CD14-positive monocyte (primary cell): ENCODE measurements at regions not wholly inside any gene's neighbourhood (a gene's known extent, or its start where the extent isn't known, plus 50 kb on each side); places are given as distances from the start of the nearest gene placed in this dataset.

Experiments used
- DNase-seq, 3 donors: peaks; one replicate each; pipeline ENCODE4 v3.0.0-alpha.2; 2011 to 2022
- H2AFZ ChIP-seq: 2 replicates; pipeline ENCODE4 v1.6.0; 2012; ENCODE audit warnings: mild to moderate bottlenecking, low read depth, low read length, inconsistent platforms; ENCODE audit not compliant: insufficient read depth, poor library complexity, severe bottlenecking
- H3K27ac ChIP-seq, 2 donors: 1 replicate in 1 of 2; 2 replicates in 1 of 2; pipeline ENCODE4 v1.5.1; 2012 to 2013; ENCODE audit warnings: low read length in 2 of 2, control low read depth in 1 of 2, inconsistent platforms in 1 of 2, low read depth in 1 of 2, mild to moderate bottlenecking in 1 of 2
- H3K27me3 ChIP-seq, 2 donors: one replicate each; pipeline versions ENCODE4 v1.6.0 to v1.6.1; 2011 to 2013; ENCODE audit warnings: low read length in 2 of 2; ENCODE audit not compliant: control insufficient read depth in 2 of 2, insufficient read depth in 2 of 2
- H3K36me3 ChIP-seq, 2 donors: replicated peaks in 1 of 2; 1 replicate in 1 of 2; 2 replicates in 1 of 2; pipeline versions ENCODE4 v1.5.1 to v1.6.1; 2012 to 2013; ENCODE audit warnings: low read length in 2 of 2, control low read depth in 1 of 2, inconsistent platforms in 1 of 2, mild to moderate bottlenecking in 1 of 2; ENCODE audit not compliant: insufficient read depth in 2 of 2, control insufficient read depth in 1 of 2
- H3K4me1 ChIP-seq, 2 donors: 1 replicate in 1 of 2; 2 replicates in 1 of 2; pipeline versions ENCODE4 v1.5.1 to v1.6.1; 2012 to 2013; ENCODE audit warnings: low read length in 2 of 2, control low read depth in 1 of 2, inconsistent platforms in 1 of 2, mild to moderate bottlenecking in 1 of 2, moderate library complexity in 1 of 2; ENCODE audit not compliant: insufficient read depth in 2 of 2, control insufficient read depth in 1 of 2
- H3K4me2 ChIP-seq: replicated peaks from 2 replicates; pipeline ENCODE3; 2012; ENCODE audit warnings: low read length, moderate library complexity, mild to moderate bottlenecking; ENCODE audit not compliant: poor library complexity, severe bottlenecking; ENCODE audit errors: extremely low read depth
- H3K4me3 ChIP-seq, 3 experiments: fragments of 200-600 bp in 1 of 3; sonication (generic) in 1 of 3; replicated peaks in 1 of 3; 1 replicate in 2 of 3; 2 replicates in 1 of 3; pipeline ENCODE4 v1.5.1; 2011 to 2013; ENCODE audit warnings: low read length in 3 of 3, mild to moderate bottlenecking in 3 of 3, control low read depth in 2 of 3, low read depth in 2 of 3, inconsistent platforms in 1 of 3, moderate library complexity in 1 of 3
- H3K79me2 ChIP-seq: 2 replicates; pipeline ENCODE4 v1.6.0; 2012; ENCODE audit warnings: mild to moderate bottlenecking, control low read depth, inconsistent platforms, low read length, moderate library complexity; ENCODE audit not compliant: insufficient read depth
- H3K9ac ChIP-seq: 2 replicates; pipeline ENCODE4 v1.6.0; 2017; ENCODE audit warnings: low read length, mild to moderate bottlenecking; ENCODE audit not compliant: insufficient read depth, poor library complexity, severe bottlenecking
- H3K9me3 ChIP-seq, 2 donors: replicated peaks in 1 of 2; 1 replicate in 1 of 2; 2 replicates in 1 of 2; pipeline versions ENCODE4 v1.5.1 to v1.6.1; 2012 to 2013; ENCODE audit warnings: low read length in 2 of 2, control low read depth in 1 of 2; ENCODE audit not compliant: control insufficient read depth in 1 of 2, insufficient read depth in 1 of 2
- H4K20me1 ChIP-seq: 2 replicates; pipeline ENCODE4 v1.6.0; 2012; ENCODE audit warnings: mild to moderate bottlenecking, low read length, control low read depth, moderate library complexity; ENCODE audit not compliant: insufficient read depth
- H3K27ac Mint-ChIP-seq, 7 donors: one replicate each; pipeline ENCODE4 v1.8.0; 2020; ENCODE audit warnings: mild to moderate bottlenecking in 7 of 7, mixed read lengths in 7 of 7, moderate library complexity in 6 of 7, inconsistent platforms in 2 of 7
- H3K27me3 Mint-ChIP-seq, 3 donors: one replicate each; pipeline ENCODE4 v1.8.0; 2021 to 2022; ENCODE audit warnings: low read depth in 3 of 3, mild to moderate bottlenecking in 3 of 3, mixed read lengths in 3 of 3, moderate library complexity in 3 of 3, inconsistent platforms in 1 of 3
- H3K36me3 Mint-ChIP-seq, 2 donors: one replicate each; pipeline ENCODE4 v1.8.0; 2020; ENCODE audit warnings: mixed read lengths in 2 of 2, inconsistent platforms in 1 of 2, mild to moderate bottlenecking in 1 of 2
- H3K4me1 Mint-ChIP-seq: one replicate; pipeline ENCODE4 v1.8.0; 2020; ENCODE audit warnings: mild to moderate bottlenecking, mixed read lengths
- H3K4me3 Mint-ChIP-seq, 2 donors: one replicate each; pipeline ENCODE4 v1.8.0; 2020; ENCODE audit warnings: mild to moderate bottlenecking in 2 of 2, mixed read lengths in 2 of 2, moderate library complexity in 1 of 2
- H3K9me3 Mint-ChIP-seq, 7 donors: one replicate each; pipeline ENCODE4 v1.8.0; 2020 to 2022; ENCODE audit warnings: mixed read lengths in 7 of 7, mild to moderate bottlenecking in 6 of 7, moderate library complexity in 6 of 7, inconsistent platforms in 2 of 7
- CTCF ChIP-seq: fragments of 200-600 bp; IDR thresholded peaks from one replicate; pipeline ENCODE4 v1.8.0; 2022; ENCODE audit warnings: antibody characterized with exemption, mild to moderate bottlenecking
- WGBS: methylation state at CpG from one replicate; pipeline ENCODE4 v1.1.5; 2013; ENCODE audit warnings: missing lambda C conversion rate; ENCODE audit not compliant: insufficient coverage; 5-methylcytosine and 5-hydroxymethylcytosine counted together
- intact Hi-C, 2 donors: fragments of 100-400 bp; cut with micrococcal nuclease; formaldehyde crosslinking; loops; one replicate each; pipeline versions ENCODE4 v1.15.0 to v1.15.1; 2023

- H3K27ac ChIP-seq, result no peak overlapping the region
- H3K4me2 ChIP-seq, result no peak overlapping the region
- Mint-ChIP-seq H3K27ac (no peak overlapping the region), H3K4me3 (no peak overlapping the region), H3K36me3 (no peaks in the 10 kb centered on the region), H3K9me3 (peaks cover 0 to 4% (median 2%) of the 10 kb centered on the region in 7 donors), H3K27me3 (no peaks in the 10 kb centered on the region), H3K4me1 (no peaks in the 10 kb centered on the region)
- H4K20me1 ChIP-seq, result no peaks in the 10 kb centered on the region
- no peak overlapping the region for H2AFZ ChIP-seq
- no peaks in the 10 kb centered on the region for H3K27me3 ChIP-seq
- no peaks in the 10 kb centered on the region for H3K4me1 ChIP-seq
- WGBS, result 96% methylated on average over 14 of the region's 17 CpGs
- no peak for TF ChIP-seq CTCF
- no peak overlapping the region for H3K9ac ChIP-seq
- peaks cover 0 to 5% of the 10 kb centered on the region in 2 donors for H3K9me3 ChIP-seq
- no peak for DNase-seq
- no peaks in the 10 kb centered on the region for H3K36me3 ChIP-seq
- H3K4me3 ChIP-seq, result no peak overlapping the region
- no peaks in the 10 kb centered on the region for H3K79me2 ChIP-seq
- intact Hi-C loops, result no loop called here
Observed at GRCh38 chr13:84927442-84928169, 871.6 kb downstream of the SLITRK6 start.

- Histone ChIP-seq H3K27me3 (no peaks in the 10 kb centered on the region), H2AFZ (no peak overlapping the region), H4K20me1 (no peaks in the 10 kb centered on the region), H3K36me3 (no peaks in the 10 kb centered on the region), H3K79me2 (no peaks in the 10 kb centered on the region), H3K4me2 (no peak overlapping the region), H3K4me3 (no peak overlapping the region), H3K9me3 (peaks cover 0 to 5% of the 10 kb centered on the region in 2 donors), H3K4me1 (no peaks in the 10 kb centered on the region), H3K27ac (no peak overlapping the region), H3K9ac (no peak overlapping the region)
- no peaks in the 10 kb centered on the region for H3K36me3 Mint-ChIP-seq
- H3K4me3 Mint-ChIP-seq, result no peak overlapping the region
- no peaks in the 10 kb centered on the region for H3K27me3 Mint-ChIP-seq
- H3K27ac Mint-ChIP-seq, result no peak overlapping the region
- H3K4me1 Mint-ChIP-seq, result no peaks in the 10 kb centered on the region
- DNase-seq, result no peak
- TF ChIP-seq CTCF, result no peak
- intact Hi-C loops, result no loop called here
- H3K9me3 Mint-ChIP-seq, result peaks cover 0 to 4% (median 2%) of the 10 kb centered on the region in 7 donors
- WGBS, result no CpG with 5 or more reads among the region's 4 CpGs
Observed at GRCh38 chr13:84925443-84925842, 873.8 kb downstream of the SLITRK6 start.
